ENCODE measurements at regions not wholly inside any gene's neighbourhood (a gene's known extent, or its start where the extent isn't known, plus 50 kb on each side); places are given as distances from the start of the nearest gene placed in this dataset.

- TF ChIP-seq CTCF (IDR thresholded peaks at IDR 0.05; ENCODE audit: low read depth, low read length, poor library complexity, severe bottlenecking): no peak
- no peak for TF ChIP-seq EZH2phosphoT487 (IDR thresholded peaks at IDR 0.05; ENCODE audit: borderline replicate concordance, low read length)
Observed at GRCh38 chr2:2669316-2669715, 338.2 kb upstream of the MYT1L start.

Measured in DOHH2 (cell line).